ENCODE measurements at regions not wholly inside any gene's neighbourhood (a gene's known extent, or its start where the extent isn't known, plus 50 kb on each side); places are given as distances from the start of the nearest gene placed in this dataset.

DNA sequence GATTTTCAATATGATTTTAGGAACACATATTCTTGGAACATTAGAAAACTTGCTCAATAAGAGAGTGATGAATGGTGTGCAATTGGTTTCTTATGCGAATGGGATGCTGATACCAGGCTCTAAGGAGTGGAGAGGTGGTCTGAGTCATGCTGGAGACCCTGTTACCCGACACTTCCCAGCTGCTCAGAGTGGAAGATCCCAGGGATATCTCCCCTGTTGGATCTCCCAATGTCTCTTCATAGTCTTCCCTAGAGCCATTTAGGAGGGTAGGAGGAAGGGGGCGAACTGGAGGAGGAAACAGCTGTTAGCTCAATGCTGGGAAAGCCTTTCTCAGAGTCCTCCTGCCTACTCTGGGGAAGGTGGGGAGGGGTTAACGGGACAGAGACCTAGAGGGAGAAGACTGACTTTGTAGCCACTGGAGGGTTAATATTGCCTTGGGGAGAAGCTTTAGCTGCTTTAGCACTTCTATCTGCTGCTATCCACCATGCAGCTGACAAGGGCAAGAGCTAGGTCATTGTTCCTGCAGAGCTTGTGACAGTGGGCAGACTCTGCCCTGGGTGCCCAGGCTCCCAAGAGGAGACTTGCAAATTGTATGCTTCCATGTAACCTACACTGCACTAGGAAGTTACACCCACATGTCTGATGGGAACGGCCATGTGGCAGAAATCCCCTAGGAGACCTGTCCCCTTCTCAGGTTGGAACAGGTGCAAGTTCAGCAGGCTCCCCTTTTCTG is 301.0 kb downstream of the GADD45G start (continued):
- TF ChIP-seq, protein P1, sequence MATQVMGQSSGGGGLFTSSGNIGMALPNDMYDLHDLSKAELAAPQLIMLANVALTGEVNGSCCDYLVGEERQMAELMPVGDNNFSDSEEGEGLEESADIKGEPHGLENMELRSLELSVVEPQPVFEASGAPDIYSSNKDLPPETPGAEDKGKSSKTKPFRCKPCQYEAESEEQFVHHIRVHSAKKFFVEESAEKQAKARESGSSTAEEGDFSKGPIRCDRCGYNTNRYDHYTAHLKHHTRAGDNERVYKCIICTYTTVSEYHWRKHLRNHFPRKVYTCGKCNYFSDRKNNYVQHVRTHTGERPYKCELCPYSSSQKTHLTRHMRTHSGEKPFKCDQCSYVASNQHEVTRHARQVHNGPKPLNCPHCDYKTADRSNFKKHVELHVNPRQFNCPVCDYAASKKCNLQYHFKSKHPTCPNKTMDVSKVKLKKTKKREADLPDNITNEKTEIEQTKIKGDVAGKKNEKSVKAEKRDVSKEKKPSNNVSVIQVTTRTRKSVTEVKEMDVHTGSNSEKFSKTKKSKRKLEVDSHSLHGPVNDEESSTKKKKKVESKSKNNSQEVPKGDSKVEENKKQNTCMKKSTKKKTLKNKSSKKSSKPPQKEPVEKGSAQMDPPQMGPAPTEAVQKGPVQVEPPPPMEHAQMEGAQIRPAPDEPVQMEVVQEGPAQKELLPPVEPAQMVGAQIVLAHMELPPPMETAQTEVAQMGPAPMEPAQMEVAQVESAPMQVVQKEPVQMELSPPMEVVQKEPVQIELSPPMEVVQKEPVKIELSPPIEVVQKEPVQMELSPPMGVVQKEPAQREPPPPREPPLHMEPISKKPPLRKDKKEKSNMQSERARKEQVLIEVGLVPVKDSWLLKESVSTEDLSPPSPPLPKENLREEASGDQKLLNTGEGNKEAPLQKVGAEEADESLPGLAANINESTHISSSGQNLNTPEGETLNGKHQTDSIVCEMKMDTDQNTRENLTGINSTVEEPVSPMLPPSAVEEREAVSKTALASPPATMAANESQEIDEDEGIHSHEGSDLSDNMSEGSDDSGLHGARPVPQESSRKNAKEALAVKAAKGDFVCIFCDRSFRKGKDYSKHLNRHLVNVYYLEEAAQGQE (IDR thresholded peaks at IDR 0.05; ENCODE audit: unreplicated experiment), result no peak
- TF ChIP-seq, protein P2, sequence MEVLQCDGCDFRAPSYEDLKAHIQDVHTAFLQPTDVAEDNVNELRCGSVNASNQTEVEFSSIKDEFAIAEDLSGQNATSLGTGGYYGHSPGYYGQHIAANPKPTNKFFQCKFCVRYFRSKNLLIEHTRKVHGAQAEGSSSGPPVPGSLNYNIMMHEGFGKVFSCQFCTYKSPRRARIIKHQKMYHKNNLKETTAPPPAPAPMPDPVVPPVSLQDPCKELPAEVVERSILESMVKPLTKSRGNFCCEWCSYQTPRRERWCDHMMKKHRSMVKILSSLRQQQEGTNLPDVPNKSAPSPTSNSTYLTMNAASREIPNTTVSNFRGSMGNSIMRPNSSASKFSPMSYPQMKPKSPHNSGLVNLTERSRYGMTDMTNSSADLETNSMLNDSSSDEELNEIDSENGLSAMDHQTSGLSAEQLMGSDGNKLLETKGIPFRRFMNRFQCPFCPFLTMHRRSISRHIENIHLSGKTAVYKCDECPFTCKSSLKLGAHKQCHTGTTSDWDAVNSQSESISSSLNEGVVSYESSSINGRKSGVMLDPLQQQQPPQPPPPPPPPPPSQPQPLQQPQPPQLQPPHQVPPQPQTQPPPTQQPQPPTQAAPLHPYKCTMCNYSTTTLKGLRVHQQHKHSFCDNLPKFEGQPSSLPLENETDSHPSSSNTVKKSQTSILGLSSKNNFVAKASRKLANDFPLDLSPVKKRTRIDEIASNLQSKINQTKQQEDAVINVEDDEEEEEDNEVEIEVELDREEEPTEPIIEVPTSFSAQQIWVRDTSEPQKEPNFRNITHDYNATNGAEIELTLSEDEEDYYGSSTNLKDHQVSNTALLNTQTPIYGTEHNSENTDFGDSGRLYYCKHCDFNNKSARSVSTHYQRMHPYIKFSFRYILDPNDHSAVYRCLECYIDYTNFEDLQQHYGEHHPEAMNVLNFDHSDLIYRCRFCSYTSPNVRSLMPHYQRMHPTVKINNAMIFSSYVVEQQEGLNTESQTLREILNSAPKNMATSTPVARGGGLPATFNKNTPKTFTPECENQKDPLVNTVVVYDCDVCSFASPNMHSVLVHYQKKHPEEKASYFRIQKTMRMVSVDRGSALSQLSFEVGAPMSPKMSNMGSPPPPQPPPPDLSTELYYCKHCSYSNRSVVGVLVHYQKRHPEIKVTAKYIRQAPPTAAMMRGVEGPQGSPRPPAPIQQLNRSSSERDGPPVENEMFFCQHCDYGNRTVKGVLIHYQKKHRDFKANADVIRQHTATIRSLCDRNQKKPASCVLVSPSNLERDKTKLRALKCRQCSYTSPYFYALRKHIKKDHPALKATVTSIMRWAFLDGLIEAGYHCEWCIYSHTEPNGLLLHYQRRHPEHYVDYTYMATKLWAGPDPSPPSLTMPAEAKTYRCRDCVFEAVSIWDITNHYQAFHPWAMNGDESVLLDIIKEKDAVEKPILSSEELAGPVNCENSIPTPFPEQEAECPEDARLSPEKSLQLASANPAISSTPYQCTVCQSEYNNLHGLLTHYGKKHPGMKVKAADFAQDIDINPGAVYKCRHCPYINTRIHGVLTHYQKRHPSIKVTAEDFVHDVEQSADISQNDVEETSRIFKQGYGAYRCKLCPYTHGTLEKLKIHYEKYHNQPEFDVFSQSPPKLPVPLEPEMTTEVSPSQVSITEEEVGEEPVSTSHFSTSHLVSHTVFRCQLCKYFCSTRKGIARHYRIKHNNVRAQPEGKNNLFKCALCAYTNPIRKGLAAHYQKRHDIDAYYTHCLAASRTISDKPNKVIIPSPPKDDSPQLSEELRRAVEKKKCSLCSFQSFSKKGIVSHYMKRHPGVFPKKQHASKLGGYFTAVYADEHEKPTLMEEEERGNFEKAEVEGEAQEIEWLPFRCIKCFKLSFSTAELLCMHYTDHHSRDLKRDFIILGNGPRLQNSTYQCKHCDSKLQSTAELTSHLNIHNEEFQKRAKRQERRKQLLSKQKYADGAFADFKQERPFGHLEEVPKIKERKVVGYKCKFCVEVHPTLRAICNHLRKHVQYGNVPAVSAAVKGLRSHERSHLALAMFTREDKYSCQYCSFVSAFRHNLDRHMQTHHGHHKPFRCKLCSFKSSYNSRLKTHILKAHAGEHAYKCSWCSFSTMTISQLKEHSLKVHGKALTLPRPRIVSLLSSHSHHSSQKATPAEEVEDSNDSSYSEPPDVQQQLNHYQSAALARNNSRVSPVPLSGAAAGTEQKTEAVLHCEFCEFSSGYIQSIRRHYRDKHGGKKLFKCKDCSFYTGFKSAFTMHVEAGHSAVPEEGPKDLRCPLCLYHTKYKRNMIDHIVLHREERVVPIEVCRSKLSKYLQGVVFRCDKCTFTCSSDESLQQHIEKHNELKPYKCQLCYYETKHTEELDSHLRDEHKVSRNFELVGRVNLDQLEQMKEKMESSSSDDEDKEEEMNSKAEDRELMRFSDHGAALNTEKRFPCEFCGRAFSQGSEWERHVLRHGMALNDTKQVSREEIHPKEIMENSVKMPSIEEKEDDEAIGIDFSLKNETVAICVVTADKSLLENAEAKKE (CRISPR knock-in tag; IDR thresholded peaks at IDR 0.05), result no peak
- TF ChIP-seq CREB1 (CRISPR knock-in tag; IDR thresholded peaks at IDR 0.05; ENCODE audit: low read depth) (no peak), JUNB (IDR thresholded peaks at IDR 0.05; ENCODE audit: unreplicated experiment) (no peak)

Measured in GM23338 (cell line).